Mesenchymal stem cell (in vitro differentiated cells and primary cell): ENCODE measurements at regions not wholly inside any gene's neighbourhood (a gene's known extent, or its start where the extent isn't known, plus 50 kb on each side); places are given as distances from the start of the nearest gene placed in this dataset.

ENCODE experiments used
- DNase-seq: peaks from one replicate; pipeline ENCODE4 v3.0.0-alpha.2; 2013
- H2AFZ ChIP-seq: one replicate; pipeline ENCODE4 v1.6.1; 2013; ENCODE audit warnings: low read depth, mild to moderate bottlenecking, control low read depth, inconsistent platforms, low read length, moderate library complexity
- H2AK5ac ChIP-seq: 2 replicates; pipeline ENCODE4 v1.6.1; 2013; ENCODE audit warnings: low read length, moderate library complexity, mild to moderate bottlenecking, inconsistent platforms; ENCODE audit not compliant: severe bottlenecking
- H2BK120ac ChIP-seq: one replicate; pipeline ENCODE4 v1.6.1; 2013; ENCODE audit warnings: low read depth, mild to moderate bottlenecking, inconsistent platforms, low read length, moderate library complexity
- H2BK12ac ChIP-seq, 2 experiments: one replicate each; pipeline ENCODE4 v1.6.1; 2013; ENCODE audit warnings: inconsistent platforms in 2 of 2, low read length in 2 of 2, mild to moderate bottlenecking in 2 of 2, moderate library complexity in 2 of 2, control low read depth in 1 of 2
- H2BK15ac ChIP-seq: one replicate; pipeline ENCODE4 v1.6.1; 2013; ENCODE audit warnings: mild to moderate bottlenecking, low read depth, inconsistent platforms; ENCODE audit not compliant: poor library complexity, severe bottlenecking
- H2BK5ac ChIP-seq: 2 replicates; pipeline ENCODE4 v1.6.1; 2013; ENCODE audit warnings: low read depth, mild to moderate bottlenecking, low read length, control low read depth, inconsistent platforms; ENCODE audit not compliant: poor library complexity, severe bottlenecking
- H3K14ac ChIP-seq, 2 experiments: one replicate each; pipeline ENCODE4 v1.6.1; 2013; ENCODE audit warnings: inconsistent platforms in 2 of 2, low read length in 2 of 2, control low read depth in 1 of 2, mild to moderate bottlenecking in 1 of 2, moderate library complexity in 1 of 2
- H3K18ac ChIP-seq, 2 experiments: one replicate each; pipeline ENCODE4 v1.6.1; 2013; ENCODE audit warnings: inconsistent platforms in 2 of 2, low read length in 2 of 2, control low read depth in 1 of 2, low read depth in 1 of 2, mild to moderate bottlenecking in 1 of 2
- H3K23ac ChIP-seq, 2 experiments: one replicate each; pipeline ENCODE4 v1.6.1; 2013; ENCODE audit warnings: inconsistent platforms in 2 of 2, low read length in 2 of 2, mild to moderate bottlenecking in 2 of 2, moderate library complexity in 2 of 2, control low read depth in 1 of 2
- H3K27ac ChIP-seq: 2 replicates; pipeline ENCODE4 v1.5.1; 2013; ENCODE audit warnings: mild to moderate bottlenecking, moderate library complexity, low read length, control low read depth, inconsistent platforms; ENCODE audit not compliant: poor library complexity, severe bottlenecking
- H3K27me3 ChIP-seq, 2 experiments: 2 replicates each; pipeline versions ENCODE4 v1.6.1 to v1.7.0; 2013; ENCODE audit warnings: low read length in 2 of 2, mild to moderate bottlenecking in 2 of 2, moderate library complexity in 2 of 2, control low read depth in 1 of 2, inconsistent platforms in 1 of 2; ENCODE audit not compliant: control insufficient read depth in 1 of 2, insufficient read depth in 1 of 2
- H3K36me3 ChIP-seq, 2 experiments: 2 replicates each; pipeline versions ENCODE4 v1.6.1 to v1.7.0; 2013; ENCODE audit warnings: low read length in 2 of 2, control low read depth in 1 of 2, inconsistent platforms in 1 of 2, low read depth in 1 of 2, mild to moderate bottlenecking in 1 of 2; ENCODE audit not compliant: insufficient read depth in 2 of 2, control insufficient read depth in 1 of 2
- H3K4ac ChIP-seq, 2 experiments: one replicate each; pipeline ENCODE4 v1.6.1; 2013; ENCODE audit warnings: inconsistent platforms in 2 of 2, low read length in 2 of 2, mild to moderate bottlenecking in 2 of 2, moderate library complexity in 2 of 2, control low read depth in 1 of 2, low read depth in 1 of 2
- H3K4me1 ChIP-seq: 2 replicates; pipeline ENCODE4 v1.6.1; 2013; ENCODE audit warnings: low read depth, low read length, control low read depth; ENCODE audit not compliant: control insufficient read depth, insufficient read depth
- H3K4me2 ChIP-seq: 2 replicates; pipeline ENCODE4 v1.6.1; 2013; ENCODE audit warnings: low read length, mild to moderate bottlenecking, inconsistent platforms; ENCODE audit not compliant: poor library complexity, severe bottlenecking
- H3K4me3 ChIP-seq, 2 experiments: 2 replicates each; pipeline versions ENCODE4 v1.5.1 to v1.7.0; 2013; ENCODE audit warnings: low read length in 2 of 2, mild to moderate bottlenecking in 2 of 2, control low read depth in 1 of 2, low read depth in 1 of 2; ENCODE audit not compliant: insufficient read depth in 1 of 2
- H3K79me1 ChIP-seq: replicated peaks from 2 replicates; pipeline ENCODE4 v1.6.1; 2013; ENCODE audit warnings: mild to moderate bottlenecking, control low read depth, low read length, inconsistent platforms; ENCODE audit not compliant: poor library complexity, severe bottlenecking
- H3K9ac ChIP-seq: 2 replicates; pipeline ENCODE4 v1.7.0; 2013; ENCODE audit warnings: mild to moderate bottlenecking, low read length, moderate library complexity
- H3K9me3 ChIP-seq: 2 replicates; pipeline ENCODE4 v1.7.0; 2013; ENCODE audit warnings: mild to moderate bottlenecking, low read length; ENCODE audit not compliant: control insufficient read depth
- H4K8ac ChIP-seq: one replicate; pipeline ENCODE4 v1.6.1; 2013; ENCODE audit warnings: inconsistent platforms, mild to moderate bottlenecking, low read length, moderate library complexity
- H4K91ac ChIP-seq: one replicate; pipeline ENCODE4 v1.6.1; 2013; ENCODE audit warnings: mild to moderate bottlenecking, low read length, inconsistent platforms
- WGBS: methylation state at CpG from one replicate; pipeline ENCODE4 v1.1.7; 2013; ENCODE audit warnings: mixed read lengths; 5-methylcytosine and 5-hydroxymethylcytosine counted together

DNA sequence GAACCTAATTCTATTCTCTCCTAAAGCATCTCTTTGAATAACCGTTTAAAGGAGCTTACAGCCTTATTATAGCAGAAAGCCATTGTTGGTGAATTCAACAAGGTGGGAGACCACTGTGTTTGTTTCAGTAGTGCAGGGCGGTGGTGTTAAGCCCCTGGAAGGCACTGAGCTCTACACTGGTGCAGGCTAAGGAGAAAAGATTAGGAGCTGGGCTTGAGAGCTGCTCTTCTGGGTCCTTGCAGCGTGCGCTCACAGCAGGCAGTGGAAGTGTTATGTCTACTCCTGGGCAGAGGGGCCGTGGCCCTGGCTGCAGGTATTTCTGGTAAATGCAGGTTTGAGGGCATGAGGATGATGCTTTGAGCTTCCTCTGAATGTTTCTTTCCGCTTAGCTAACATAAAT lies 361.2 kb downstream of the RNF144B start:
- no peak overlapping the region for H2BK15ac ChIP-seq

DNA sequence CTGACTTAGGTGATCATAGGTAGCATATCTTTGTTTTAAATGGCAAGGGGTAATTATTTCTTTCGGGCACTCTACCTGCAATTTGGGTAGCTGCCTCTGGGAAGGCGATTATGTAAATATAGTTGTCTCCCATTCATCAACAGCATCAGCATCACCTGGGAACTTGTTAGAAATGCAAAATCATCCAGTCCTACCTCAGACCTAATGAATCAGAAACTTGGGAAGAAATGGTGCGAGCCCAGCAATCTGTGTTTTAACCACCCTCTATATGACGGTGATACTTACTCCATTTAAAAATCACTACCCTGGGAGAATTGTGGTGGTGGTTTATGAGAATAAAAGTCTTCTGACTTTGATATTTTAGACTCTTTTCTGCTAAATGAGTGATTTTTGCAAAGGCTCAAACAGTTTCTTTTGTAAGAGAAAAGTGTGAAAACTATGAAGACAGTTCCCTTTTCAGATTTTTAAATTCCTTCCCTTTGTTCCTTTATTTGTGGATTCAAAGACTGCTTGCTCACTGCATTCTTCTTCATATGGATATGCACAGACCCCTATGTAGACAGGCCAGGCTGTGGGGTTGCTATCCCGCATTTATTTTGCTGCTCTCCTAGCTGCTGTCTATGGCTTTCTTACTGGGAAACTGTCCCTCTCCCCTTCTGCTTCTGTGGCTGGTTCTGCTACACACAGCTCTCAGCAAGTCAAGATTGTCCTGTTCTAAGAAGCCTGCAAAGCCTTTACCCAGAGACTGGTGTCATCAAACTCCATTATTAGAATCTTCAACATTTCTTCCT lies 365.3 kb downstream of the RNF144B start:
- Histone ChIP-seq H2BK120ac (no peak overlapping the region), H3K4me1 (no peaks in the 10 kb centered on the region), H3K27me3 (no peaks in the 10 kb centered on the region), H3K9ac (no peak overlapping the region), H3K23ac (no peak overlapping the region), H3K27ac (no peak overlapping the region), H4K91ac (no peak overlapping the region), H3K9me3 (no peaks in the 10 kb centered on the region), H3K4me3 (no peak overlapping the region), H3K79me1 (no peaks in the 10 kb centered on the region), H4K8ac (no peak overlapping the region), H2BK15ac (no peak overlapping the region), H3K18ac (no peak overlapping the region), H3K14ac (no peak overlapping the region), H3K36me3 (no peaks in the 10 kb centered on the region), H3K4ac (no peak overlapping the region), H2AK5ac (no peak overlapping the region), H2BK12ac (no peak overlapping the region), H3K4me2 (no peak overlapping the region), H2AFZ (no peak overlapping the region), H2BK5ac (no peak overlapping the region)
- DNase-seq = no peak
- 27% methylated on average over 2 of the region's 5 CpGs for WGBS

More for the DNA sequence above, 361.2 kb downstream of the RNF144B start:
- H2BK5ac ChIP-seq = no peak overlapping the region
- H3K18ac ChIP-seq = no peak overlapping the region
- no peaks in the 10 kb centered on the region for H3K9me3 ChIP-seq
- no peak overlapping the region for H3K9ac ChIP-seq
- no peak overlapping the region for H2AFZ ChIP-seq
- no peak overlapping the region for H2BK120ac ChIP-seq
- no peak overlapping the region for H3K27ac ChIP-seq
- H3K79me1 ChIP-seq = no peaks in the 10 kb centered on the region
- H3K23ac ChIP-seq = no peak overlapping the region
- H3K4ac ChIP-seq = no peak overlapping the region
- H3K4me2 ChIP-seq = no peak overlapping the region
- no peak overlapping the region for H3K14ac ChIP-seq
- H3K4me3 ChIP-seq = no peak overlapping the region
- no peak overlapping the region for H2AK5ac ChIP-seq
- no peaks in the 10 kb centered on the region for H3K36me3 ChIP-seq
- no peak for DNase-seq
- H2BK12ac ChIP-seq = no peak overlapping the region
- H3K4me1 ChIP-seq = no peaks in the 10 kb centered on the region
- 77% methylated on average over 4 of the region's 6 CpGs for WGBS
- no peak overlapping the region for H4K8ac ChIP-seq
- H3K27me3 ChIP-seq = no peaks in the 10 kb centered on the region
- no peak overlapping the region for H4K91ac ChIP-seq

- Histone ChIP-seq H3K14ac (no peak overlapping the region), H2BK12ac (no peak overlapping the region), H4K91ac (no peak overlapping the region), H3K79me1 (no peaks in the 10 kb centered on the region), H2BK15ac (no peak overlapping the region), H2BK5ac (no peak overlapping the region), H3K18ac (no peak overlapping the region), H3K4me2 (no peak overlapping the region), H2BK120ac (no peak overlapping the region), H3K4ac (no peak overlapping the region), H3K9me3 (no peaks in the 10 kb centered on the region), H3K36me3 (no peaks in the 10 kb centered on the region), H3K27ac (no peak overlapping the region), H4K8ac (no peak overlapping the region), H3K23ac (no peak overlapping the region), H2AK5ac (no peak overlapping the region), H2AFZ (no peak overlapping the region), H3K4me3 (no peak overlapping the region), H3K27me3 (no peaks in the 10 kb centered on the region), H3K9ac (no peak overlapping the region), H3K4me1 (no peaks in the 10 kb centered on the region)
- WGBS = 72% methylated on average over 12 of the region's 12 CpGs
- no peak for DNase-seq
Measured at GRCh38 chr6:18753076-18753475, 365.9 kb downstream of the RNF144B start.

GRCh38 chr6:18763086-18763485 lies 375.9 kb downstream of the RNF144B start:
- H3K9me3 ChIP-seq = peaks cover 5% of the 10 kb centered on the region
- H2BK15ac ChIP-seq = no peak overlapping the region
- no peak for DNase-seq
- no peaks in the 10 kb centered on the region for H3K79me1 ChIP-seq
- H3K18ac ChIP-seq = no peak overlapping the region
- no peak overlapping the region for H3K23ac ChIP-seq
- WGBS = 50% methylated on average over 1 of the region's 1 CpG
- H3K4me1 ChIP-seq = no peaks in the 10 kb centered on the region
- no peak overlapping the region for H3K9ac ChIP-seq
- H2AK5ac ChIP-seq = no peak overlapping the region
- H4K8ac ChIP-seq = no peak overlapping the region
- no peak overlapping the region for H2BK5ac ChIP-seq
- H3K27ac ChIP-seq = no peak overlapping the region
- H3K27me3 ChIP-seq = no peaks in the 10 kb centered on the region
- no peak overlapping the region for H4K91ac ChIP-seq
- H2BK12ac ChIP-seq = no peak overlapping the region
- H2BK120ac ChIP-seq = no peak overlapping the region
- H2AFZ ChIP-seq = no peak overlapping the region
- no peaks in the 10 kb centered on the region for H3K36me3 ChIP-seq
- H3K14ac ChIP-seq = no peak overlapping the region
- H3K4me2 ChIP-seq = no peak overlapping the region
- H3K4me3 ChIP-seq = no peak overlapping the region
- no peak overlapping the region for H3K4ac ChIP-seq
